ENCODE measurements at regions not wholly inside any gene's neighbourhood (a gene's known extent, or its start where the extent isn't known, plus 50 kb on each side); places are given as distances from the start of the nearest gene placed in this dataset.
"Not testable (repeated sequence)": the region's sequence is repeated elsewhere in the genome, so short reads cannot be mapped to it uniquely, and the experiment has no call there.

DNA sequence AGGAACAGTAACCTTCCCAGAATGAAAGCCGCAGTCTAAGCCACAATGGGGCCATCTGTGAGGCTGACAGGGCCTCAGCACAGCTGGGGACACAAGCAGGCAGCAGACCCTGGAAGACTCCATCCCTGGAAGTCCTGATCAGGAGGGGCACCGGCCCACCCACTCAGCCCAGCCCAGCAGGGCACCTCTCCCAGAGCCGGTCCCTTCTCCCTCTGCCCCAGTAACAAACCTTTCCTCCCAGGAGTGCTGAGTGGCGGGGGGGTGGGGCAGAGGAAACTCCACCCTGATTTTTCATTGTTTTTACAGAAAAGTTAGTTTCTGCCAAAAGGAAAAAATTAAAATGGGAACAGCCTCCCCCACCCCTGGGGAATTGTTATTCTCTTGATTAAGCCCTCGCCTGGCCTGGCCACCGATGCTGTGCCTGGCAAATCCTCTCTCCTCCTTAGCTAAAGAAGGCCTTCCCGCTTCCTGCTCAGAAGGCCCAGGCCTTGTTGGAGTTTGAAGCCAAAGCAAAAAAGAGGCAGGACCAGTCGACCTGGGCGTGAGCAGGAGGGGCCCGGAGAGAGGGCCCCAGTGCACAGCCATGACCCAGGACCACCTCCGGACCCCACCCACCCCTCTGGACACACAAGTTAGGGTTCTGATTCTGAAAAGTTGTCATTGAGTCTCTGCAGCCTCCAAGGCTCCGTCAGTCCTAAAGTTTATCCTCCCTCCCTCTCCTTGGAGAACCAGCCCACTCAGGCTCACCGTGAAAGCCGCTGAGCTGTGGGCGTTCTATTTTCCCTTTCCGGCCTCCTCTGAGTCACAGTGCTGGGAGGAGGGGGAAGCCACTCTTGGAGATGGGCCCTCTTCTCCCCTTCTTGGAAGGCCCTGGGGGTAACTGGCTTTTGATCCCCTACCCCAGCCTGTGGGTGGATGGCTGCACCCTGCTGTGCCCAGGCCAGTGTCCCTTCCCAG lies 128.4 kb upstream of the TNRC6C start:
- no peak for DNase-seq

- no peak for DNase-seq
Observed at GRCh38 chr17:77830816-77831473, 127.6 kb upstream of the TNRC6C start.

GRCh38 chr17:77831474-77832179 lies 126.9 kb upstream of the TNRC6C start:
- no peak for DNase-seq

- DNase-seq, result no peak
Observed at GRCh38 chr17:77832180-77832560, 126.3 kb upstream of the TNRC6C start.

GRCh38 chr17:77833769-77834168 lies 124.7 kb upstream of the TNRC6C start:
- DNase-seq, result no peak

DNA sequence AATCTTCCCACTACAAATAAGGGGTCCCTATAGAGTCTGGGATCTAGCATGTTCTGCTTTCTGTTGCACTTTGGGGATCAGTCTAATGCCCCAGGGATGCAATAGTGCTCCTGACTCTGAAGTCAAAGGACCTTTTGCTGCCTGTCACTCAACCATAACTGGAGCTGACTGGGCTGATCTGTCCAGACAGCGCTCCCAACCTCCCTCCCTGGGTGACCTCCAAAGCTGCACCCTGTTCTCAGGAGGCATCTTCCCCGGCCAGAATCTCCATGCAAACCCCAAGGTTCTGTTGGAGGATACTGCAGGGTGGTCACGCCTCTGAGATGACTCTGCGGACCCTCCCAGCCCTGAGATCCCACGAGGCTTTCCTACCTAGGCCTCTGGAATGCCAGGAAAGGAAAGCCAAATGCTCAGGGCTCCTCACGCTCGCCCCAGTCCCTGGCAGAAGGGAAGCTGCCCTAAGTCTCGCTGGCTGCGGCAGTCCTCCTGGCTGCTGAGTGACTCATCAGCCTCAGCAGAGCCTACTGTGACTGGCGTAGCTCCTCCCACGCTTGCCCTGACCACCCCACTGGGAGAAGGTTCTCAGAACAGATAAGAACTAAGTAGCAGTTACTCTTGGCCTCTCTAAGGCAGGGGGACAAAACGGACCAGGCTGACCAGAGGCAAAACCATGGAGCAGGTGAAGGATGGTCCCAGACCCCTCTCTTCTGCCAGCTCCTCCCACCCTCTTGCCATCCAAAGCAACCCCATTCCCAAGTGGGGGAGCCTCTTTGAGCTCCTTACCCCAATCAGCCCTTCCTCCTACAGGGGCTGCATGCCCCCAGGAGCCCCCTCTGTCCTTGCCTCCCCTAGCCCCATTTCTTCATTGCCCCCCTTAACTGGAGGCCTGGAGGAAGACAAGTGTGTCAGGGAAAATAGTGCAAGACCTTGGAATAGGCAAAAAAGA lies 124.1 kb upstream of the TNRC6C start:
- DNase-seq, result peak in 4 of 5 donors; percentile 14 to 59 (median 28)

GRCh38 chr17:77836557-77837041 lies 121.9 kb upstream of the TNRC6C start:
- peak in 1 of 5 donors; percentile 23 for DNase-seq

- DNase-seq, result not testable (repeated sequence)
Observed at GRCh38 chr17:77837072-77837471, 121.4 kb upstream of the TNRC6C start.

- DNase-seq, result no peak
Observed at GRCh38 chr17:77837917-77838316, 120.6 kb upstream of the TNRC6C start.

- DNase-seq, result no peak
Observed at GRCh38 chr17:77838748-77839697, 119.5 kb upstream of the TNRC6C start.

- DNase-seq, result no peak
Observed at GRCh38 chr17:77839698-77840512, 118.6 kb upstream of the TNRC6C start.

DNA sequence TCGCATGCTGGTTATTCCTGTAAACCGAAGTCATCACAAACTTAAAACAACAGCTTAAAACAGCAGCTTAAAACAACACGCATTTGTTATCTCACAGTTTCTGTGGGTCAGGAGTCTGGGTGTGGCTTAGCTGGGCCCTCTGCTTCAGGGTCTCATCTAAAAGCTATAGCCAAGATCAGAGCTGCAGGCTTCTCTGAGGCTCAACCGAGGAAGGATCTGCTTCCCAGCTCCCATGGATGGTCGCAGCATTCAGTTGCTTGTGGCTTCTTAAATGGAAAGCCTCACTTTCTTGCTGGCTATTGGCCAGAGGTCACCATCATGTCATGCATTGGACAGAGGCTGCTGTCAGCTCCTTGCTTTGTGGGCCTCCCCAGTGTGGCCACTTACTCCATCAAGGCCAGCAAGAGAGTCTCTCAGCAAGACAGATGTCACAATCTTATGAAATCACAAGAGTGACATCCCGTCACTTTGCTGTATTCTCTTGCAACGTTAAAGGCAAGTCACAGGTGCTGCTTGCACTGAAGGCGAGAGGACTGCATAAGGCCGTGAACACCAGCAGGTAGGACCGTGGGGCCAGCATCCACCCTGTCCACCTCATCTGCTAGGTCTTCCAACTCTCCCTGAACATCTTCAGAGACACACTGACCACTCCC lies 117.9 kb upstream of the TNRC6C start:
- no peak for DNase-seq

DNA sequence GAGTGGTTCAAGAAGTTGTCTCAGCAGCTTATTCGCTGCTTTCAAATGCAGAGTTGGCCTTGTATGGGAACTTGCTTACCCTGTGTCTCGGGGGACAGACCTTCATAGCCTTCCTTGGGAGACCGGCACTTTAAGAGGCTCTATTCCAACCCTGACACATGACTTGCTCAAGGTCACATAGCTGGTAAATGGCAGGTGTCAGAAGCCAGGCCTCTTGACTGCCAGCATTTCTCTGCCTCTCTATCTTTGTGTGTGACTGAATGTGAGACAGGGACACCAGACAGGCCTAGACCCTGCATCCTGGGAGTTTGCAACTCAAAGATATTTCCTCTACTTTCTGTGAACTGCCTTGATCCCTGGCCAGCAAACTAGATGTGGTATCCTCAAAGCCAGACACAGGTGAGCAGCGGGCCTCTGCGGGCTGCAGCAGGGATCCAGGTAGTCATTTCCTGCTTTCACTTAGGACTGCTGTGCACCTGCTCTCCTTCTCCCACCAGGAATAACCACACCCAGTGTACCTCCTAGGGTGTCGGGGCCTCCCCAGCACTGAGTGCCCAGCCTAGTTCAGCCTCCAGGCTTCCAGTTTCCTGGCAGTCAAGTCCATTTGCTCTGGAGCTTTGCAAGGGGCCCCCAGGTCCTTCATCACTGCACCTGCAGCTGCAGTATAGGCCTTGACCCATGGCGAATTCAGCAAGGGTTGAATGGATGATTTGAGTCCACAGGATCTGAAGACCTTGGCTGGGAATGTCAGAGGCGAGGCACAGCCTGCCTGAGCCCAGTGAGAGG lies 116.6 kb upstream of the TNRC6C start:
- DNase-seq, result no peak

DNA sequence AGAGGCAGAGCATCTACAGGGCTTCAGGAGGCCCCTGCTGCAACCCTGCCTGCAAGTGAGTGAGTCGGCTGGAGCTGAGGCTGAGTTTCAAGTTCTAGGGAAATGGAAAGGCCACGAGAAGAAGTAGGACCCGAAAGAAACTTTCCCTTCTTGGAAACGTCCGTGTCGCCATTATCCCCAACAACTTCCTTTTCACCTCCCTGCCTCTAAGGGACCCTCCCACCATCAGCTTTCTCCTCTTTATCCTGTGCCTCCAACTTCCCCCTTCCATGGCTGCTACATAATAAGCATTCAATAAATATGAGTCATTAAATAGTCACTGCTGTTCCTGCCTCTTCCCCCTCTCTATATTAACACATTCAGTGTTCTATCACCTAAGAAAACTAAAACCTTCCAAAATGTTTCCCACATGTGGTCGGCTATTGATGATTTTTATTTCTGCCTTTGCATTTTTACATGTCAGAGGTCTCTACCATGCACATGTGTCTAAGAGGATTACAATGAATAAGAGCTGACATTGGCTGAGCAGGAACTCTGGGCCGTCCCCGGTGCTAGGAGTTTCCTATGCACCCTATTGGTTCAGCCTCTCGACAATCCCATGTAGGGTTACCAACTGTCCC lies 115.9 kb upstream of the TNRC6C start:
- no peak for DNase-seq

DNA sequence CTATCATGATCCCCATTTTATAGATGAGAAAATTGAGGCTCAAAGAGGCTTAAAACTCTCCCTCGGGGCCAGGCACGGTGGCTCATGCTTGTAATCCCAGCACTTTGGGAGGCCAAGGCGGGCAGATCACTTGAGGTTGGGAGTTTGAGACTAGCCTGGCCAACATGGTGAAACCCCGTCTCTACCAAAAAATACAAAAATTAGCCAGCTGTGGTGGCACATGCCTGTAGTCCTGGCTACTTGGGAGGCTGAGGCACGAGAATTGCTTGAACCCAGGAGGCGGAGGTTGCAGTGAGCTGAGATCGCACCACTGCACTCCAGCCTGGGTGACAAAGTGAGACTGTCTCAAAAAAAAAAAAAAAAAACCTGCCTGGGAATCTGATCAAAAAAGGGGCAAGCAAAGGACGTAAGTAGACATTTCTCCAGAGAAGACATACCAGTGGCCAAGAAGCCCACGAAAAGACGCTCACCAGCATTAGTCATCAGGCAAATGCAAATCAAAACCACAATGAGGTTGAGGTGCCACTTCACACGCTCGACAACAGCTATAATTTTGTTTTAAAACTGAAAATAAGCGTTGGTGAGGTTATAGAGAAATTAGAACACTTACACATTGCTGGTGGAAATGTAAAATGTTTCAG lies 115.1 kb upstream of the TNRC6C start:
- peak; percentile 27 to 83 (median 59) for DNase-seq

GRCh38 chr17:77843896-77844295 lies 114.6 kb upstream of the TNRC6C start:
- DNase-seq, result no peak

DNA sequence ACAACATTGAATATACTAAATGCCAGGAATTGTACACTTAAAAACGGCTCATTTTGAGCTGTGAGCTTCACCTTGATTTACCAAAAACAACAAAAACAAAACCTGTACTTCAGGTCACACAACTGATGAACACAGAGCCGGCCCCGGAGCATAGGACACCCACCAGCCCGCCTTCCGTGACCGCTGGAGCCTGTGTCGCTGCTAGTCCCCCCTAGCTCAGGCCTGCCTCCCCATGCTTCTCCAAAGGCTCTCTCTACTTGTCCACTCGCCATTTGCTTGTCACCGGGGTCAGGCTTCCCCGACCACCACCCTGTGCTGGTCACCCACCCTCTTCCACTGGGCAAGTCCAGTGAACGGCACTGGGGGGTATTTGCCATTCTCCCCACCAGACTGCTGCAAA lies 113.8 kb upstream of the TNRC6C start:
- no peak for DNase-seq
